ENCODE measurements at regions not wholly inside any gene's neighbourhood (a gene's known extent, or its start where the extent isn't known, plus 50 kb on each side); places are given as distances from the start of the nearest gene placed in this dataset.

DNA sequence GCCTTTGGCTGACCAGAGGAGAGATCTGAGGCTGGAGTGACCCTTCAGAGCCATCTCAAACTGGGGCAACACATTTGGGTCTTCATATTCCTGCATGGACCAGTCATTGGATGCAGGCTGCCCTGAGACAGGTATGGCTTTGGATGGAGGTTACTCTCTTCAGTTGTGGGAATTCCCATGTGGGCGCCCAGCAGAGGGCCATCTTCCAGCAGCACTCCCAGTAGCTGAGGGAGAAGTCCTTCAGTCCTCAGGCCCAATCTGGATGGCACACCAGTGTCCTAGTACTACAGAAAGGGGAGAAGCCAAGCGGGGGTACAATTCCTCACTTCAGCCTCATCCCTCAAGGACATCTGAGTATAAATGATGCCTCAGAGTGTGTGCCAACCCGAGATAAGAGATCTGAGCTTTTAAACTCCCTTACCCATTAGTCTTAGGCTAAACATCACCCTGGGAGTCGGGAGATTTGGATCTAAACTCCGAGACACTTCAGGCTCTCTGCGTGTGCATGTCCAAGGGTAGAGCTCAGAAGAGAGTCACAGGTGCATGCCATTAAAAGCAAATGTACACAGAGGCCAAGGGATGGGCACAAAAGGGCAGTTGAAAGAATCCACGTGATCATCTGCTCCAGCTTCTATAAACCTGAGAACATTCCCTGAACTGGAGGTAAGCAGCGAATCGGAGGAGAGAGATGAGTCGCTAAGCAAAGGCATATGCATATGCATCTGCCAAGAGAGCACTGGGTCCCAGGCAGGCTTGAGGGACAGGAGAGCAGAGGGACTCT lies 204.6 kb downstream of the CD83 start:
- DNase-seq (ENCODE audit: low read depth in 2 of 2): no peak

GRCh38 chr6:14322841-14323240 lies 205.3 kb downstream of the CD83 start:
- DNase-seq (ENCODE audit: low read depth in 2 of 2): no peak

DNA sequence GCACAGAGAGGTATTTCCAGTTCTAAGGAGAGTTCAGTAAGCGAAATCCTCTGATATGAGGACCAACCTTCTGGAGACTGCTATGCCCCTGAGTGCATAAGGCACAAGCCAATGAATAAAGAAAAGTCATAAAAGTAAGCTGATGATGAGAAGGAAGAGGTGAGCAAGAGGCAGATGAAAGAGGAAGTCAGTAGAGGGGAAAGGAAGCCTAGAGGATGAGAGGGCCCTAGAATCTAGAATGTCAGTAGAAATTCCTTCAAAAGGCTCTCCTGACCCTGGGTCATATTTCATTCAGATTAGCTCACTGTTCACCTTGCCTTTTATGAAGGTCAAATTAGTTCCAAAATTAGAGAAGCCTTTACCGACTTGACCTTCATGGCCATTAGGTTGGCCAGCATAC lies 209.2 kb downstream of the CD83 start:
- DNase-seq (ENCODE audit: low read depth in 2 of 2): no peak

- DNase-seq (ENCODE audit: low read depth in 2 of 2): no peak
Measured at GRCh38 chr6:14328163-14328562, 210.6 kb downstream of the CD83 start.

- no peak for DNase-seq (ENCODE audit: low read depth in 2 of 2)
Measured at GRCh38 chr6:14333556-14334305, 216.2 kb downstream of the CD83 start.

DNA sequence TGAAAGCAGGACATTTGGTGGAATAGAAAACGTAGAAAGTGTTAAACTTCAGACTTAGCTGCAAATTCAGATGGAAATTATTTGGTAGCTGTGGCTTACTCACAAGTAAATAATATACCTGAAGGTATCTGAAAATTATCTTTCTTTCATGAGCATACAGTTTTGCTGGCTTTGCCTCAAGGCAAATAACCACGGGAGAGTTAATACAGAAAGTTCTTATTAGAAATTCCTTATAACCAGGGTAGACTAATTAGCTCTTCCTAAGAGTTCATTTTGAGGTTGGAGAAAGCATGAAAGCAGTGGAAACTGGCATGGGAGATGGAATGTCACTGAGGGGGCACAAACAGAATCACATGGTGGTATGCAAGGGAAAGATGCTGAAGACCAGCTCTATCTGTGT lies 217.5 kb downstream of the CD83 start:
- DNase-seq (ENCODE audit: low read depth in 2 of 2): no peak

- DNase-seq (ENCODE audit: low read depth in 2 of 2): no peak
Measured at GRCh38 chr6:14337152-14337551, 219.6 kb downstream of the CD83 start.

- no peak for DNase-seq (ENCODE audit: low read depth in 2 of 2)
Measured at GRCh38 chr6:14339172-14339571, 221.6 kb downstream of the CD83 start.

- DNase-seq (ENCODE audit: low read depth in 2 of 2): no peak
Measured at GRCh38 chr6:14339711-14340584, 222.4 kb downstream of the CD83 start.

GRCh38 chr6:14344486-14344885 lies 226.9 kb downstream of the CD83 start:
- DNase-seq (ENCODE audit: low read depth in 2 of 2): no peak

DNA sequence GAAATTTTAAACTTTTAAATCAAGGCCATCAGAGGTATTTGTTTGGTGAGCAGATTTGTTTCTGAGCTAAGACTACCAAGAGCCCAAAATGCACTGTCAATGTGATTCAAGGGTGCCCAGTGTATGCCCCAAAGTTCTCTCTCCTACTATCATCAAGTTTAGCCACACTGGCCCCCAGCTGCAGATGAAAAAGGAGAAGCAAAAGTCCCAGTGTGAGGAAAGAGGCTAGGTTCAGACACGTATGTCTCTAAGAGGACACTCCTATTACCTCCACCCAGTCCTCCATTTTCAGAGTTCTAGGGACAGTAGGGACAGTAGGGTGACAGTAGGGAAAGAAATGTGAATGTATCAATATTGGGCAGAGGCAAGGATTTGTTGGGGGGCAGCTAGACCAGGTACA lies 230.8 kb downstream of the CD83 start:
- no peak for DNase-seq (ENCODE audit: low read depth in 2 of 2)

GRCh38 chr6:14349507-14349906 lies 231.9 kb downstream of the CD83 start:
- DNase-seq (ENCODE audit: low read depth in 2 of 2): no peak

GRCh38 chr6:14350210-14350609 lies 232.6 kb downstream of the CD83 start:
- no peak for DNase-seq (ENCODE audit: low read depth in 2 of 2)

DNA sequence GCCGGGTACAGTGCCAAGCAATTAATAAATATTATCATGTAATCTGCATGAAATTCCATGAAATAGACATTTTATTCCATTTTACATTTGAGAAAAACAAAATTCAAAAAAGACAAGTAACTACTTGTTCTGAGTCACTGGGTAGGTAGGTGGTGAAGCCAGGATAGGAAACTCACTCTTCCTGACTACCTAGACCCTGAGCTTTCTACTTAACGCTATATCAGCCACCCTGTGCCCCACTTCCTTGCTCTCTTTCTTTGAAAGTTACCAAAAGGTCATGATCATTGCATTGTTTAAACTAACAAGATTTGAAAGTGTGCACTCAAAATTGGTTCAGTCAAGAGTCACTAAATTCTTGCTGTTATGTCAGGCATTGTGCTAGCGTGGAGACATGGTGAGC lies 235.7 kb downstream of the CD83 start:
- no peak for DNase-seq (ENCODE audit: low read depth in 2 of 2)

GRCh38 chr6:14353798-14354197 lies 236.2 kb downstream of the CD83 start:
- no peak for DNase-seq (ENCODE audit: low read depth in 2 of 2)

- DNase-seq (ENCODE audit: low read depth in 2 of 2): no peak
Measured at GRCh38 chr6:14354919-14355572, 237.5 kb downstream of the CD83 start.

DNA sequence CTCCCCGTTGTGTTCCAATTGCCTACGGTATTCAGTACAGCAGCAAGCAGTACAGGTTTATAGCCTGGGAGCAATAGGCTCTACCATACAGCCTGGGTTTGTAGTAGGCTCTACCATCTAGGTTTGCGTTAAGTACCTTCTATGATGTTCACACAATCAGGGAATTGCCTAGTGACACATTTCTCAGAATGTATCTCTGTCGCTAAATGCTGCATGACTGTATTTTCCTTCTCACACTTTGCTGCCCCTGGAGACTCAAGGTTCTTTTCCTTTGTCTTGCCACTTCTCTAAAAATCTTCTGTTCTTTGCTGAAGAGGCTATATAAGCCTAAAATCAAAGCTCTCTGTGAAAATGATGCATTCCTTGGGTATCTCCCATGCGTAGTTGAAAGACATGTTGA lies 241.9 kb downstream of the CD83 start:
- no peak for DNase-seq (ENCODE audit: low read depth in 2 of 2)

GRCh38 chr6:14360565-14360964 lies 243.0 kb downstream of the CD83 start:
- DNase-seq (ENCODE audit: low read depth in 2 of 2): no peak

GRCh38 chr6:14361297-14361696 lies 243.7 kb downstream of the CD83 start:
- no peak for DNase-seq (ENCODE audit: low read depth in 2 of 2)

DNA sequence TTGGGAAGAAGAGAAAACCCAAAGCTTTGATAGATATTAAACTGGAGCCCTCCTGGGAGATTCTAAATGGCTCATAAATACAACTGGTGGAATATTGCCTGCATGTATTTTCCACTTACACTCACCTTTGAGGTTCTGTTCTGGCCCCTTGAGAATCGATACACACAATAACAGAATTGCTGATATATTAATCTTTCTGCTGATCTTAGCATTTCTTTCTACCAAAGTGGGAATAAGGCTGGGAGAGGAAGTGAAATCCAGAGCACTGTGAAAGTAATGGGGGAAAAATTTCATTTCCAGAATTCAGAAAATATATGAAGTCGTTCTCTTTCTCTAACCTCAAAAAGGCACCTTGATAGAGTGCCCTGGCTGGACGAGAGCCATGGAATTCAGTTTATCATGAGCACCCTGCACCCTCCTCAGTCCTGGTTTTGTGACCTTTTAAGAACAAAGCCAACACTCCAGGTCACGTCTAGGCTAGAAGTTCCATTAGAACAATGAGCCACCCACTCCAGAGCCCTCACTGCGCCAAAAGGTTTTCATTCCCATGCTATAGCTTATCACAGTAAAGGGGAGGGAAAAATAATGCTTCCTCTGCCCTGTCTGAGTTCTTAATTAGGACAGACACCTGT lies 244.5 kb downstream of the CD83 start:
- no peak for DNase-seq (ENCODE audit: low read depth in 2 of 2)

GRCh38 chr6:14364370-14364769 lies 246.8 kb downstream of the CD83 start:
- DNase-seq (ENCODE audit: low read depth in 2 of 2): no peak
